HCT116 (cell line): ENCODE measurements at regions not wholly inside any gene's neighbourhood (a gene's known extent, or its start where the extent isn't known, plus 50 kb on each side); places are given as distances from the start of the nearest gene placed in this dataset.

Experiments
- ATAC-seq: fragments of 200-7000 bp; cut with Tn5 transposase; 2 replicates; pipeline ENCODE4 v1.9.1; 2020; ENCODE audit warnings: mild to moderate bottlenecking, moderate library complexity
- BruUV-seq: library from RNA; stranded (reverse); fragments of 400-500 nt; replicated peaks from 2 replicates; lab custom pipeline; 2021; lab: Mats Ljungman, UMichigan
- CTCF ChIA-PET: fragments of 300-600 bp; sonication (Branson Sonifier 250); formaldehyde crosslinking; loops from one replicate; lab custom pipeline; 2021; ENCODE audit warnings: antibody characterized with exemption; lab: Charles Lee
- POLR2A ChIA-PET: fragments of 300-600, 350-600 bp; sonication (Branson Sonifier 250); formaldehyde crosslinking; loops from one replicate; lab custom pipeline; 2021; ENCODE audit warnings: antibody characterized with exemption; lab: Charles Lee
- RAD21 ChIA-PET, 2 experiments: fragments of 300-600 bp; sonication (Branson Sonifier 250); formaldehyde crosslinking; loops; one replicate each; lab custom pipeline; 2023; ENCODE audit warnings: low total read pairs in 2 of 2; ENCODE audit not compliant: uncharacterized antibody in 2 of 2, unreplicated experiment in 2 of 2, low non-redundant PET in 1 of 2; lab: Charles Lee
- DNase-seq: peaks from one replicate; pipeline ENCODE4 v3.0.0-alpha.2; 2010; ENCODE audit warnings: low read depth, low spot score
- H2AFZ ChIP-seq: fragments of 200-600 bp; shearing (Covaris generic), sonication (generic); 2 replicates; pipeline ENCODE4 v1.6.1; 2017; ENCODE audit warnings: low read depth, mixed run types, mixed read lengths, antibody characterized with exemption, low read length; ENCODE audit not compliant: poor library complexity, severe bottlenecking
- H3K27ac ChIP-seq: 2 replicates; pipeline ENCODE4 v1.5.1; 2012; ENCODE audit warnings: low read depth, low read length
- H3K27me3 ChIP-seq: fragments of 200-600 bp; sonication (generic); 2 replicates; pipeline ENCODE4 v1.6.1; 2016; ENCODE audit warnings: mixed run types, low read length, mixed read lengths; ENCODE audit not compliant: insufficient read depth
- H3K36me3 ChIP-seq, 2 experiments: fragments of 200-500 bp in 1 of 2; fragments of 200-600 bp in 1 of 2; sonication (Bioruptor generic) in 1 of 2; sonication (generic) in 1 of 2; 2 replicates each; pipeline versions ENCODE4 v1.5.1 to v1.6.1; 2014 to 2016; ENCODE audit warnings: low read length in 2 of 2, inconsistent platforms in 1 of 2, mixed read lengths in 1 of 2, mixed run types in 1 of 2; ENCODE audit not compliant: insufficient read depth in 2 of 2, control insufficient read depth in 1 of 2
- H3K4me1 ChIP-seq, 2 experiments: fragments of 200-600 bp in 1 of 2; sonication (generic) in 1 of 2; 2 replicates each; pipeline versions ENCODE4 v1.5.1 to v1.6.1; 2012 to 2017; ENCODE audit warnings: low read length in 2 of 2, inconsistent platforms in 1 of 2, mild to moderate bottlenecking in 1 of 2, mixed read lengths in 1 of 2, mixed run types in 1 of 2, moderate library complexity in 1 of 2; ENCODE audit not compliant: insufficient read depth in 2 of 2, control insufficient read depth in 1 of 2
- H3K4me2 ChIP-seq: fragments of 200-600 bp; sonication (generic); 2 replicates; pipeline ENCODE4 v1.6.1; 2017; ENCODE audit warnings: mixed run types, low read length, mixed read lengths
- H3K4me3 ChIP-seq, 2 experiments: fragments of 200-600 bp in 1 of 2; sonication (generic) in 1 of 2; replicated peaks in 1 of 2; 2 replicates each; pipeline ENCODE4 v1.5.1; 2011 to 2016; ENCODE audit warnings: low read length in 2 of 2, control low read depth in 1 of 2, low read depth in 1 of 2, mild to moderate bottlenecking in 1 of 2, mixed read lengths in 1 of 2, mixed run types in 1 of 2
- H3K79me2 ChIP-seq: fragments of 200-600 bp; sonication (generic); 2 replicates; pipeline ENCODE4 v1.6.1; 2017; ENCODE audit warnings: mild to moderate bottlenecking, mixed run types, low read length, moderate library complexity, mixed read lengths; ENCODE audit not compliant: insufficient read depth
- H3K9ac ChIP-seq: fragments of 200-600 bp; sonication (generic); 2 replicates; pipeline ENCODE4 v1.6.1; 2016; ENCODE audit warnings: low read length, mixed read lengths
- H3K9me2 ChIP-seq: fragments of 200-600 bp; sonication (generic), shearing (Covaris generic); 2 replicates; pipeline ENCODE4 v1.6.1; 2017; ENCODE audit warnings: mixed run types, mild to moderate bottlenecking, moderate library complexity; ENCODE audit not compliant: insufficient read depth
- H3K9me3 ChIP-seq, 2 experiments: fragments of 200-500 bp in 1 of 2; fragments of 200-600 bp in 1 of 2; sonication (Bioruptor generic) in 1 of 2; sonication (generic) in 1 of 2; 2 replicates each; pipeline ENCODE4 v1.6.1; 2014 to 2017; ENCODE audit warnings: low read length in 2 of 2, mixed read lengths in 2 of 2, inconsistent platforms in 1 of 2, low read depth in 1 of 2, mild to moderate bottlenecking in 1 of 2, mixed run types in 1 of 2, moderate library complexity in 1 of 2; ENCODE audit not compliant: control insufficient read depth in 1 of 2, insufficient read depth in 1 of 2
- H4K20me1 ChIP-seq: fragments of 200-600 bp; sonication (generic), shearing (Covaris generic); 2 replicates; pipeline ENCODE4 v1.6.1; 2017; ENCODE audit warnings: mixed run types, mild to moderate bottlenecking, moderate library complexity; ENCODE audit not compliant: insufficient read depth
- ATF3 ChIP-seq: IDR thresholded peaks from 2 replicates; pipeline ENCODE4 v1.6.1; 2012
- CBX3 ChIP-seq: IDR thresholded peaks from 2 replicates; pipeline ENCODE4 v1.6.1; 2012; ENCODE audit warnings: low read depth
- CEBPB ChIP-seq: IDR thresholded peaks from 2 replicates; pipeline ENCODE4 v1.6.1; 2012; ENCODE audit warnings: low read depth
- CTCF ChIP-seq, 3 experiments: fragments of 200-600 bp in 1 of 3; sonication (generic) in 1 of 3; IDR thresholded peaks in 2 of 3; conservative IDR thresholded peaks in 1 of 3; 2 replicates each; pipeline ENCODE4 v1.5.1; 2012 to 2017; ENCODE audit warnings: low read depth in 2 of 3, low read length in 2 of 3, antibody characterized with exemption in 1 of 3, borderline replicate concordance in 1 of 3, control low read depth in 1 of 3, mild to moderate bottlenecking in 1 of 3, mixed read lengths in 1 of 3, mixed run types in 1 of 3, moderate library complexity in 1 of 3; ENCODE audit not compliant: insufficient read depth in 1 of 3
- EGR1 ChIP-seq: IDR thresholded peaks from 2 replicates; pipeline ENCODE4 v1.6.1; 2012; ENCODE audit warnings: low read depth
- FOSL1 ChIP-seq: IDR thresholded peaks from 2 replicates; pipeline ENCODE4 v1.6.1; 2012; ENCODE audit warnings: low read depth
- JUND ChIP-seq: IDR thresholded peaks from 2 replicates; pipeline ENCODE4 v1.6.1; 2012
- MAX ChIP-seq: IDR thresholded peaks from 2 replicates; pipeline ENCODE4 v1.6.1; 2012
- POLR2A ChIP-seq: IDR thresholded peaks from 2 replicates; pipeline ENCODE4 v1.7.0; 2011; ENCODE audit warnings: borderline replicate concordance; ENCODE audit not compliant: insufficient read depth, insufficient read length; ENCODE audit errors: extremely low read depth
- RAD21 ChIP-seq: IDR thresholded peaks from 2 replicates; pipeline ENCODE4 v1.6.1; 2012; ENCODE audit warnings: low read depth, mild to moderate bottlenecking
- SP1 ChIP-seq: IDR thresholded peaks from 2 replicates; pipeline ENCODE4 v1.6.1; 2012; ENCODE audit warnings: low read depth
- SRF ChIP-seq: IDR thresholded peaks from 2 replicates; pipeline ENCODE4 v1.6.1; 2012; ENCODE audit warnings: low read depth
- TCF7L2 ChIP-seq: IDR thresholded peaks from 2 replicates; pipeline ENCODE4 v1.7.0; 2011; ENCODE audit warnings: borderline replicate concordance, inconsistent platforms; ENCODE audit not compliant: insufficient read depth, insufficient read length; ENCODE audit errors: extremely low read depth
- YY1 ChIP-seq: IDR thresholded peaks from 2 replicates; pipeline ENCODE4 v1.6.1; 2011; ENCODE audit warnings: low read length, low read depth, moderate library complexity, mild to moderate bottlenecking; ENCODE audit not compliant: insufficient replicate concordance; ENCODE audit errors: extremely low read depth
- ZBTB33 ChIP-seq: IDR thresholded peaks from 2 replicates; pipeline ENCODE4 v1.6.1; 2011; ENCODE audit warnings: mild to moderate bottlenecking, low read length, moderate library complexity; ENCODE audit not compliant: insufficient replicate concordance; ENCODE audit errors: extremely low read depth
- intact Hi-C: fragments of 100-400 bp; cut with micrococcal nuclease; formaldehyde crosslinking; loops from 2 replicates; pipeline ENCODE4 v1.10.0; 2022

GRCh38 chr6:28589957-28590349, 64.3 kb downstream of the GPX5 start (continued):
- TF ChIP-seq EGR1 = no peak
- TF ChIP-seq POLR2A = no peak

- H3K9me2 ChIP-seq = no peaks in the 10 kb centered on the region
- ATAC-seq (peak; percentile 86), DNase-seq (peak; percentile 83)
- no peaks in the 10 kb centered on the region for H4K20me1 ChIP-seq
- RAD21 ChIA-PET = no interaction called here
- H3K79me2 ChIP-seq = no peaks in the 10 kb centered on the region
- no peaks in the 10 kb centered on the region for H3K9me3 ChIP-seq
- intact Hi-C loops = loop anchor here (5.0 kb wide), 3 partner anchors 55 to 1440 kb away; no protein-coding TSS in a partner anchor
- POLR2A ChIA-PET = interaction anchor here (0.5 to 1.2 kb wide), 2 partner anchors 10 to 1318 kb away, joined by 3 read pairs; no protein-coding TSS in a partner anchor
- TF ChIP-seq TCF7L2 = peak; percentile 29
- no peak for TF ChIP-seq YY1
- TF ChIP-seq FOSL1 = peak; percentile 27; the same call in 1 of the 2 replicates
- TF ChIP-seq SRF = no peak
- TF ChIP-seq RAD21 = 0 out of 2 replicates have a peak, but pooled peaks have one; percentile 7
- peak; percentile 41 for TF ChIP-seq SP1
- no peak for TF ChIP-seq CTCF (IDR thresholded peaks at IDR 0.05 in 2 of 3, conservative IDR thresholded peaks at IDR 0.05 in 1 of 3; ENCODE audit: borderline replicate concordance in 1 of 3, insufficient read depth in 1 of 3, low read depth in 2 of 3, low read length in 2 of 3)
- peak; percentile 21; the same call in 1 of the 2 replicates for TF ChIP-seq JUND
- peak; percentile 93 for TF ChIP-seq ATF3
- TF ChIP-seq CEBPB = peak; percentile 39; the same call in 1 of the 2 replicates
- peak; percentile 96 for TF ChIP-seq CBX3
- TF ChIP-seq EGR1 = no peak
- peak; percentile 90 for TF ChIP-seq MAX
- TF ChIP-seq ZBTB33 = no peak
- peak overlapping the region; percentile 38 to 57 for H3K4me3 ChIP-seq
- no peaks in the 10 kb centered on the region for H3K36me3 ChIP-seq
- H3K4me1 ChIP-seq = peaks cover 9 to 31% of the 10 kb centered on the region in 2 experiments; a peak in 3 of 4 replicates
- CTCF ChIA-PET = interaction anchor here (1.0 to 1.1 kb wide), 2 partner anchors 8 to 9 kb away, joined by 3 to 4 read pairs; no protein-coding TSS in a partner anchor
- peak overlapping the region; percentile 84 for H3K4me2 ChIP-seq
- H2AFZ ChIP-seq = peak overlapping the region; percentile 92
- BruUV-seq = no TSS peak
- H3K9ac ChIP-seq = peak overlapping the region; percentile 59
- H3K27ac ChIP-seq = peak overlapping the region; percentile 72
- H3K27me3 ChIP-seq = no peaks in the 10 kb centered on the region
Measured at GRCh38 chr6:28597217-28597835, 71.6 kb downstream of the GPX5 start.
